MM.1S (cell line): ENCODE measurements at regions not wholly inside any gene's neighbourhood (a gene's known extent, or its start where the extent isn't known, plus 50 kb on each side); places are given as distances from the start of the nearest gene placed in this dataset.

Experiments used
- DNase-seq: peaks from one replicate; pipeline ENCODE4 v3.0.0-alpha.2; 2015
- H2AFZ ChIP-seq: fragments of 300-600 bp; sonication (generic); 2 replicates; pipeline ENCODE4 v1.6.0; 2016; ENCODE audit warnings: antibody characterized with exemption, low read length
- H3F3A ChIP-seq: fragments of 300-600 bp; sonication (generic); 2 replicates; pipeline ENCODE4 v1.6.1; 2016; ENCODE audit warnings: mild to moderate bottlenecking, antibody characterized with exemption, low read length, moderate library complexity, mixed read lengths; ENCODE audit not compliant: insufficient read depth
- H3K27ac ChIP-seq: fragments of 300-600 bp; sonication (generic); 2 replicates; pipeline ENCODE4 v1.5.1; 2016; ENCODE audit warnings: mild to moderate bottlenecking, low read length
- H3K27me3 ChIP-seq: fragments of 300-600 bp; sonication (generic); replicated peaks from 2 replicates; pipeline ENCODE4 v1.6.0; 2016; ENCODE audit warnings: low read length; ENCODE audit not compliant: insufficient read depth
- H3K36me3 ChIP-seq: fragments of 300-600 bp; sonication (generic); replicated peaks from 2 replicates; pipeline ENCODE4 v1.6.1; 2016; ENCODE audit warnings: mild to moderate bottlenecking, low read length, mixed read lengths; ENCODE audit not compliant: insufficient read depth
- H3K4me1 ChIP-seq: fragments of 300-600 bp; sonication (generic); 2 replicates; pipeline ENCODE4 v1.6.1; 2016; ENCODE audit warnings: low read length, mixed read lengths
- H3K4me2 ChIP-seq: fragments of 300-600 bp; sonication (generic); 2 replicates; pipeline ENCODE4 v1.6.0; 2016; ENCODE audit warnings: low read depth, low read length
- H3K4me3 ChIP-seq: fragments of 300-600 bp; sonication (generic); 2 replicates; pipeline ENCODE4 v1.5.1; 2016; ENCODE audit warnings: low read length, mixed read lengths
- H3K79me2 ChIP-seq: fragments of 300-600 bp; sonication (generic); 2 replicates; pipeline ENCODE4 v1.6.1; 2016; ENCODE audit warnings: mixed run types, low read length, mixed read lengths
- H3K9ac ChIP-seq: fragments of 300-600 bp; sonication (generic); 2 replicates; pipeline ENCODE4 v1.6.1; 2016; ENCODE audit warnings: low read length, mixed read lengths
- H3K9me2 ChIP-seq: fragments of 300-600 bp; sonication (generic); replicated peaks from 2 replicates; pipeline ENCODE4 v1.6.1; 2016; ENCODE audit warnings: mild to moderate bottlenecking, low read length, mixed read lengths; ENCODE audit not compliant: insufficient read depth
- H3K9me3 ChIP-seq: fragments of 300-600 bp; sonication (generic); replicated peaks from 2 replicates; pipeline ENCODE4 v1.6.1; 2016; ENCODE audit warnings: mild to moderate bottlenecking, low read length, mixed read lengths; ENCODE audit not compliant: insufficient read depth
- H4K20me1 ChIP-seq: fragments of 300-600 bp; sonication (generic); 2 replicates; pipeline ENCODE4 v1.6.1; 2016; ENCODE audit warnings: mild to moderate bottlenecking, low read length, moderate library complexity, mixed read lengths; ENCODE audit not compliant: insufficient read depth
- EZH2 ChIP-seq: fragments of 300-600 bp; sonication (generic); optimal IDR thresholded peaks from 2 replicates; pipeline ENCODE3; 2017; ENCODE audit warnings: low read depth, mild to moderate bottlenecking, antibody characterized with exemption, low read length, mixed read lengths
- EZH2phosphoT487 ChIP-seq: fragments of 300-600 bp; sonication (generic); IDR thresholded peaks from 2 replicates; pipeline ENCODE4 v1.6.1; 2018; ENCODE audit warnings: antibody characterized with exemption, low read length
- TF ChIP-seq, protein P1 (sequence below): fragments of 300-600 bp; sonication (generic); IDR thresholded peaks from 2 replicates; pipeline ENCODE4 v1.5.1; 2016; ENCODE audit warnings: antibody characterized with exemption, low read length, mixed read lengths

DNA sequence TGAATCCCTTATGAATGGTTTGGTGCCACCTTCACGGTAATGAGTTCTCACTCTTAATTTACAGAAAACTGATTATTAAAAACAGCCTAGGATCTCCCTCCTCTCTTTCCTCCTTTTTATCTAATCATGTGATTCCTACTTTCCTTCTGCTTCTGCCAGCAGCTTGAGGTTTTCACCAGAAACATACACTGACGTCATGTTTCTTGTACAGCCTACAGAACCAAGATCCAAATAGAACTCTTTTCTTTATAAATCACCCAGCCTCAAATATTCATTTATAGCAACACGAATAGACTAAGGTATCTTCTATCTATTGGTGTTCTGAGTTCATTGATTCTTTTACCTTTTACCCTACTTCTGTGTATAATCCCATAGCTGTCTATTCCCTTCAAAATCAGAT, 388.9 kb upstream of the CDH10 start:
- Histone ChIP-seq H3K9ac (no peak overlapping the region), H3K36me3 (no peaks in the 10 kb centered on the region), H3K27me3 (no peaks in the 10 kb centered on the region), H3K4me3 (no peak overlapping the region), H3K9me3 (no peaks in the 10 kb centered on the region), H3K4me2 (no peak overlapping the region), H4K20me1 (no peaks in the 10 kb centered on the region), H3K79me2 (no peaks in the 10 kb centered on the region), H2AFZ (no peak overlapping the region), H3K9me2 (no peaks in the 10 kb centered on the region), H3F3A (no peaks in the 10 kb centered on the region), H3K4me1 (no peaks in the 10 kb centered on the region), H3K27ac (no peak overlapping the region)
- DNase-seq: no peak
- no peak for TF ChIP-seq EZH2
- no peak for TF ChIP-seq EZH2phosphoT487
- TF ChIP-seq, protein P1, sequence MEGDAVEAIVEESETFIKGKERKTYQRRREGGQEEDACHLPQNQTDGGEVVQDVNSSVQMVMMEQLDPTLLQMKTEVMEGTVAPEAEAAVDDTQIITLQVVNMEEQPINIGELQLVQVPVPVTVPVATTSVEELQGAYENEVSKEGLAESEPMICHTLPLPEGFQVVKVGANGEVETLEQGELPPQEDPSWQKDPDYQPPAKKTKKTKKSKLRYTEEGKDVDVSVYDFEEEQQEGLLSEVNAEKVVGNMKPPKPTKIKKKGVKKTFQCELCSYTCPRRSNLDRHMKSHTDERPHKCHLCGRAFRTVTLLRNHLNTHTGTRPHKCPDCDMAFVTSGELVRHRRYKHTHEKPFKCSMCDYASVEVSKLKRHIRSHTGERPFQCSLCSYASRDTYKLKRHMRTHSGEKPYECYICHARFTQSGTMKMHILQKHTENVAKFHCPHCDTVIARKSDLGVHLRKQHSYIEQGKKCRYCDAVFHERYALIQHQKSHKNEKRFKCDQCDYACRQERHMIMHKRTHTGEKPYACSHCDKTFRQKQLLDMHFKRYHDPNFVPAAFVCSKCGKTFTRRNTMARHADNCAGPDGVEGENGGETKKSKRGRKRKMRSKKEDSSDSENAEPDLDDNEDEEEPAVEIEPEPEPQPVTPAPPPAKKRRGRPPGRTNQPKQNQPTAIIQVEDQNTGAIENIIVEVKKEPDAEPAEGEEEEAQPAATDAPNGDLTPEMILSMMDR: no peak

DNA sequence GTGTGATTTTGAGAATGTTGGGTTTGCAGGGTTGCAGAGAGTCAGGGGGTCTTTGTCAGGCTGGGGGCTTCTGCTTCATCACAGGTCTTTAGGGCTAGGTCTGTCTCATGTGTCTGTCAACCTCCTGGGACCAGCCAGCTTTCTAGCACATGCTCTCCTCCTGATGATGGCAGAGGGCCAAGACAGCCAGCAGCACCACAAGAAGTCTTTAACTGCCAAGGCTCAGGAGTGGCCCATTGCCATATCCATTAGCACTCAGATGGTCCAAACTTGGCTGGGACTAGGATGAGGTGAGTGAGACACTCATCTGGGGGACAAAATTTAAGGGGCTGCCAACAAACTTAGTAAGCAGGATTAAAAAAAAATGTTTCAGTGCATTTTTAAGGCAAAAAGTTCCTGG, 384.2 kb upstream of the CDH10 start:
- no peaks in the 10 kb centered on the region for H3K9me3 ChIP-seq
- H2AFZ ChIP-seq: no peak overlapping the region
- no peak overlapping the region for H3K4me2 ChIP-seq
- no peak overlapping the region for H3K27ac ChIP-seq
- H3K4me3 ChIP-seq: no peak overlapping the region
- DNase-seq: no peak
- H3K9me2 ChIP-seq: no peaks in the 10 kb centered on the region
- no peaks in the 10 kb centered on the region for H3K4me1 ChIP-seq
- no peaks in the 10 kb centered on the region for H3K79me2 ChIP-seq
- no peaks in the 10 kb centered on the region for H3K27me3 ChIP-seq
- H3K9ac ChIP-seq: no peak overlapping the region
- no peaks in the 10 kb centered on the region for H3F3A ChIP-seq
- no peaks in the 10 kb centered on the region for H3K36me3 ChIP-seq
- TF ChIP-seq, protein P1: no peak
- no peak for TF ChIP-seq EZH2phosphoT487
- H4K20me1 ChIP-seq: no peaks in the 10 kb centered on the region

DNA sequence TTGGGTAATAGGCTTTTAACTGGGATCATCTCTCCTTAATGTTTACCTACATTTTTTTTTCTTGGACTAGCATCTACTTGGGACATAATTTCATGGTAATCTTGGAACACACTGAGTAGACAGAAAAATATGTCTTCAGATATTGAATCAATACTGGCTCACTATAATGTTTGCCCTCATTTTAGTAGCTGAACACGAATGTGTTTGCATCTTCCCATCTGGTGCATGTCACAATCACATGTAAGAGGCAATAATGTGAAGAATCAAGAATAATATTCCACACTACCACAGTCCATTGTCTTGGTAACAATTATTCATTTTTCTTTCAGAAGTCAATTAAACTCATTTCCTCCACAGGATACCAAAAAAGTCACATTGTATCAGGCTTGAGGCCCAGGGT, 382.7 kb upstream of the CDH10 start:
- no peaks in the 10 kb centered on the region for H3K36me3 ChIP-seq
- no peak overlapping the region for H3K4me3 ChIP-seq
- no peak overlapping the region for H3K9ac ChIP-seq
- H3K9me2 ChIP-seq: no peaks in the 10 kb centered on the region
- no peaks in the 10 kb centered on the region for H3F3A ChIP-seq
- H3K4me1 ChIP-seq: no peaks in the 10 kb centered on the region
- no peak overlapping the region for H3K27ac ChIP-seq
- no peaks in the 10 kb centered on the region for H3K9me3 ChIP-seq
- no peak for DNase-seq
- no peaks in the 10 kb centered on the region for H3K79me2 ChIP-seq
- TF ChIP-seq EZH2phosphoT487 (no peak), EZH2 (no peak)
- TF ChIP-seq, protein P1: no peak
- no peak overlapping the region for H3K4me2 ChIP-seq
- no peaks in the 10 kb centered on the region for H3K27me3 ChIP-seq
- H2AFZ ChIP-seq: no peak overlapping the region
- H4K20me1 ChIP-seq: no peaks in the 10 kb centered on the region
